ENCODE measurements at regions not wholly inside any gene's neighbourhood (a gene's known extent, or its start where the extent isn't known, plus 50 kb on each side); places are given as distances from the start of the nearest gene placed in this dataset.

DNA sequence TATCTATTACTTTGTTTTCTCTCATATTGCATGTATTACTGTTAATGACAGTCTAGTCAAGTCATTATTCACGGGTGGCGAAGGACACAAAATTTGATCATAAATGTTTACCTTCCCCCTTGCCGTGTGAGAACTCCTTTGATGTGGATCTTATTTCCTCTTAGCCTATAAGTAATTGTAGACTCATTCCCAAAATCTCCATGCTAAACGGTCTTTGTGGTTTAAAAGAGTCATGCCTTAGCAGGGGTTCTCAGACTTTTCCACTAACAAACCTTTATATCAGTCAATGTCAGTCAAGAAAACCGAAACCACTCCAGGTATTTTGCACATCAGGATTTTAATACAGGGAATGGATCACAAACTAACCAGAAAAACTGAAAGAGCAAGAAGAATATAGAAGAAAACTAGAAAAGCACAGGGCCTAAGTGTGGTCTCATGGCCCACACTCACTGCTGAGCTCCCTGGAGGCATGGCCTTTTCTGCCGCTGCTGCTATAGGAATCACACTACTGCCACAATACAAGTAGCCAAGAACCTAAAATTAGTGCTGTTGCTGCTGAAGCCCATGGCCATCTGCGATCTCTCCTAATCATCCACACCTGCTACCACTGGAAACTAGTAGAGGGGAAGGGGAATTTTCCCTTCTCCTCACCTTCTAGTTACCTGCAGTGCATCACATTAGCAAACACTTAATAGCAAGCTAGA, 186.0 kb upstream of the POU3F2 start:
- no peak for DNase-seq

DNA sequence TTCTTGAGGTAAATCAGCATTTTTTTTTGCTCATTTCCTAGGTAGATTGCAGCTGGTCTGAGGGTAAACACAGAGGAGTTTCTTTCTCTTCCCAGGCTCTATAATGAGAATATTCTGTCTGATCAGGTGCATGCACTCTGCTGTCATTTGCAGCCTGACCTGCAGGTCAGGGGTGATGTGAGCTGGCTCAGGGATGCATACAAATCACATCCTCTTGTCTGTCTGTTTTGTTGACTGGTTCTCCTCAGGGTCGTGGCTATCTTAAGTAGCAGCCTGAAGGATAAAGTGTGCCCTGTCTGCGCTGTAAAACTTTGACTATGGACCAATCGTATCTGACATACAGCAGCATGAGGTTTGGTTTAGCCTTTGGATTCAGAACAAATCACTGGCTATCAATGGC, 183.4 kb upstream of the POU3F2 start:
- no peak for DNase-seq

DNA sequence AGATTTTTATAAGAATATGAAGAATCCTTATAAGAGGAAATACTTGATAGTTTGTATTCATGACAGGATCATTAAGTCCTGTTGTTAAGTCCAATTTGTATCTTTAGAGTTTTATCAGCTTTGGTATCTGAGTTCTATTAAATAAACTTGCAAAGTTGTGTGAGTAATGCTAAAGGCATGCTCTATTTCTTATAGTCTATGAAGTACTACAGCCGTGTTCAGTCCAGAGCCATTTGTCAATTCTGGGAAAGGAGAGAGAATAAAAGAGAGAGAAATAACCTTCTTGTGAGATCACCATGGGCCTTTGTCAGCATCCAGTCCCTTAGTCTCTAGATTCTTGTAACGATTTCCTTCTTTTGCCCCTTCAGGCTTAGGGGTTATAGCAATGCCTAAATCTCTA, 181.2 kb upstream of the POU3F2 start:
- no peak for DNase-seq

DNA sequence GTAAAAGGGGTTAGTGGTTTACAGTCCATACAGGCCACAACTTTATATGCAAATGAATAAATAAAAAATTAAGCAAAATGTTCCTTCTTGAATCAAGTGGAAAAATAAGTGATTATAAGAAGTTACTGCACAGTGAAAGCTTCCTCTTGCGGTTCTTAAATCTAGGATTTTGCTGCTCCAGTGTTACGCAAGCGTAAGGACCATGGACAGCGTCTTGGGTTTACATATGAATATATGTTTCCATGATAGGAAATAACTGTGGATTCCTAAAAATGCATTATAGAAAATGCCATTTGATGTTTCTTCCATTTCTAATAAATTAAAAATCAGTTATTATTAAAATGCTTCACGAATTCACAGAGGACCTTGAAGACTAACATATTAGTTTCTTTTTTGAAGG, 176.6 kb upstream of the POU3F2 start:
- DNase-seq = no peak

DNA sequence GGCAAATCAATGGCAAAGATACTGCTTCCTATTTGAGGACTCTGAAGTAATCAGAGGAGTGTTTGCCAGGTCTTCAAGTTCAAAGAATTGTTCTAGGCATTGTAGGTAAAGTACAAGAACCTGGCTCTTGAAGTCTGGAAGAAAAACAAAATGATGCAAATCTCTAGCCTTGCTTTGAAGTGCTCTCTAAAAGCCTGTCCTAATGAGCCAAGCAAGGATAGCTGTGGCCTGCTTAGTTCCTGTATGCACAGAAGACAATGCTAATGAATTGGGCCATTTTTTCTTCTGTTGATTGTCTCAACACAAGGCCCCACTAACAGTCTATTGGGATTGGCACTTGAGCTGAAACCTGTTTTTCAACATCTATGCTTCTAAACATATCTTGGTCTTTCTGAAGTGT, 165.0 kb upstream of the POU3F2 start:
- DNase-seq = no peak

DNA sequence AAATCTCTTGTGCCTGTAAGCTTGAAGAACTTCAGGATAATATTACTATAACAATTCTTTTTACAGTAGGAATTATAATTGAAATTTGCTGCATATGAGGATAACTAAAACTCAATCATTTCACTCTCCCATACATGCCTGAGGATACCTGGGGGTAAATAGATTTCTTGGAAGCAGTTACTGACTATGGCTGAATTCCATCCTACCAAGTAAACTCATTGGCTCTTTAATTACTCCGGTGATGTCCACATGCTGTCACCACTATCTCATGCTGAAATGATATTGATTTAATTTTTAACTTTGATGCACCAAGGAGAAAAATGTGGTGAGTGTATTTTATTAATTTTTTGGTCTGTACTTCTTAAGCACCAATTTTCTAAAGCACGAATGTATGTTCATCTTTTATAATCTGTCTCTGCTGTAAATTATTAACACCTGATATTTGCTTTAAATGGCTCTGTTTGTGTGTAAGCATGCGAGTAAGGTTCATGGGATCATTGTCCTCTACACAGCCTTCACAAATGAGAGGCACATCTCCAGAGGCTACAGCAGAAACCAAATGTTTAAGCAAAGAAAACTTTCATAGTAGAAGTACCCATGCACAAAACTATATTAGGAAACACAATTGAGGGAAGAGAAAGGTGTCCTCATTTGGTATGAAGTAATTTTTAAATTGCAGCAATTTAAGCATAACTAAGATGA, 164.2 kb upstream of the POU3F2 start:
- no peak for DNase-seq

DNA sequence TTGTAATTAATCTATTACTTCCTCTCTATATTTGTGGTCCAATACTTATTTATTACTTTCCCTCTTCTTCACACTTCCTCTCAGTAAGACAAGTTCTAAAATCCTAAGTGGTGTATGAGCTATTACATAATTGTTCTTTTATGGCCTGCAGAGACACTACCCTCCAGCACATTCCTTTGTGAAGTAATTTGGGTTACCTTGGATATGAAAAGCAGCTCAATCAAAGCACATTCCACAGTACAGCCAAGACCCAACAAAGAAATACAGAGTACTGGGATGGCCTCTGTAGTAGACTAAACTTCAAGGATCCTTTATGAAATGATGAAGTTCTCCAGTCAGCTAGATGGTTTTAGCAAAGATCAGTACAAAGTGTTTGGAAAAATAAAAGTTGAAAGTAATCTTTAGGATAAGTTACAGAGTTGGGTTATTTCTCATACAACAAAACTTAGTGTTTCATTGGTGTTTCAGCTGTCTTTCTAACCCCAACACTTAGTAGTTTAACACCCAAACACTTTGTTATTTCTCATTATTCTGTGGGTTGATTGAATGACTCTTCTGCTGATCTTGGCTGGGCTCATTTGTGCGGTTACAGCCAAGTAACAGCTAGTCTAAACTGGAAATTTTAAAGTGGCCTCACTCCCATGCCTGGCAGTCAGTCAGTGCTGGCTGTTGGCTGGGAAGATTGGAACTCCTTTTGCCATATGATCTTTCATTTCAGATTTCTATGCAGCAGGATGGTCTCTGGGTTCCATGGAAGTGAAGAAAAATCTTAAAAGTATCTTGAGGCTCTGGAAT, 161.5 kb upstream of the POU3F2 start:
- DNase-seq = no peak

DNA sequence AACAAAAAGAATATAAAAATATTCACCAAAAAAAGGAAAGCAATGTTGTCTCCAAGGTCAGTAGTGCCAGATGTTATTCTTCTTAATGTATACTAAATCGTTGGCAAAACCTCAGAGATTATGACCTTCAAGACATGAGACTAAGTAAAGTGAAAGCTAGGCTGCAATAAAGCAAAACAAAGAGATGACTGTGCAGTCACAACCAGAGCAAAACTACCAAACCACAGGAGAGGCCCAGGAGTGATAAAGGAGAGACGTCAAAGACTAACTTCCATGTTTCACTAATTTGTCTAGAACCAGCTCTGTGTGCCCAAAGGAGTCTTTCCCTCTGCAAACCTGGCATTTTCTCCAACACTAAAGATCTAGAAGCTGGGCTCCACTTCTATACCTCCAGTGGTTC, 155.9 kb upstream of the POU3F2 start:
- no peak for DNase-seq

DNA sequence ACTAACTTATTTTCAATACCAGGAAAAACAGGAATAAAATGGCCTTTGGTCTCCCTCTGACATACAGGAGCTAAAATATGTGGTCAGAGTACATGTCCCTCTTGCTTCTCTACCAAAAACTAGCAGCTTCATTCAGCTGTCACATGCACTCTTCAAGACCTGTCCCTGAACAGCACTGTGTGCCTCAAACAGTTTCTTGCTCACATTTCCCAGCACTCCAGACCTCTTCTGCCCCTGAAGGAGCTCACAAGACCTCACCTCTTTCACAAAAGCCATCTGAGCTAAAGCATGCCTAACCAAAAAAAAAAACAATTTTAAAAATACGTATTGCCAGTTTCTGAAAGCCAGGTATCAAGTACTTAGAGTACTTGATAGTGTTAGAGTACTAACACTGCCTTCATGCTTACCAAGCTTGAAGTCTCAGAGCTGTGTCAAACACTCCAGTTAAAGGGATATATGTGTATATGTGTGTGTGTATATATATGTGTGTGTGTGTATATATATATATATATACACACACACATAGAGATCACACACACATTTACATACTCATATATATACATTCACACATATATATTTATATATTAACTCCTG, 148.3 kb upstream of the POU3F2 start:
- no peak for DNase-seq

DNA sequence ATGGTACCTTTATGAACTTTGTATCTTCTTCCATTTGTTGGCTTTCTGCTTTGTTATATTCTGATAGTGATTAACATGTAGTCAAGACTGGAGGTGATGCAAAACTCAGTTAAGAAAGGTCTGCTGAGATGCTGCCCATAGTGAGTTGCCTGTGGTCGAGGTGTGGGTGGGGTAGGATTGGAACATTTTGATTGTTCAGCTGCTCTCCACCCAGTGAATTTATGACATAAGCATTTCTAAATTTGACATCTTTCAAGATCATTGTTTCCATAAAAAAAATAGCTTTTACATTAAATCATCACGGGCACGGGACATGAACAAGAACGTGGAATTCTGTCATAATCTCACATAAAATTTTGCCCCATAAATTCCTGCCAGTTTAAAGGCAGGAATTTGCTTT, 146.6 kb upstream of the POU3F2 start:
- no peak for DNase-seq

DNA sequence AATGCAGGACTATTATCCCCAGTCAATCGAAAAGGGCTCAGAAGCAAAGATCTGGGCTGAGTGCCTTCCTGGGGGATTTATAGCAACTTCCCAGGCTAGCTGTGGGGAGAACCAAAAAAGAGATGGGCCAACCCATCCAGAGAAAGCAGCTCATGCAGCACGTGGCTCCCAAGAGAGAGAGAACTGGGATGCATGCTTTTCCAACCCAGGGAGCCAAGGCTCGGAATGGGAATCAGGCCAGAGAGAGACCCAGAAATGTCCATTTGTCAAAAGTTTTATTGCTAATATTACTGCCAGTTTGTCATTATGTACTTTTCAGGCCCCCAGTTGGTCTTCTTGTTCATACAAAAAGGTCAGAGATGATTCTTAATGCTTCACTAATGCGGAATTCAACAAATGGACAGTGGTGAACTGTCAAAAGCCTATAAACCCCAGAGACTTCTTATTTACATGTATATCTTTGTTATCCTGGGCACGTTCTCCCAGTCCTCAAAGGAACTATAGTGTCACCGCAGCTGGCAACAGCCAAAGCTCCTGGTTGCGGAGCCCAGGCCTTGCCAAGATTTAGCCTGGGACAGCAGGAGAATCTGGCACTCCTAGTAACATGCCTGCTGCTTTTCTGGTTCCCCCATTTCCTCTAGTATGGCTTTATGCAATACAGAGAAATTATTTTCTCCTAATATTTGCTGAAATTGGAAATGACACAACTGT, 139.1 kb upstream of the POU3F2 start:
- DNase-seq = no peak

DNA sequence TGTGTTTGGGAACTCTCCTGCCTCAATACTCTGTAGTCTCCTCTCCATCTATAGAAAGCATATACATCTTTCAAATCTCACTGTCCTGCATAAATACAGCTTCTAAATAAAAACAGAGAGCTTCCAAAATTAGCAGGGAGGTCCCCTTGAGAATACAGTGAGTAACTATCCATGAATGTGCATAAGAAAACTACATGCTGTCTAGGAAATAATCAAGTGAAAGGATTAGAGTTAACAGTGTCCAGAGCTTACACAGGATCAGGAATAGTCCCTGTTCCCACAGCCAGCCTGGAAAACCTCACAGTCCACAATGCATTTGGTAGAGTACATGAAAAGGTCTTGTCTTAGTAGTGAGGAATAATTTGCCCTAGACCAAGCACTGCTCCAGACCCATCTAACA, 123.0 kb upstream of the POU3F2 start:
- DNase-seq = no peak

DNA sequence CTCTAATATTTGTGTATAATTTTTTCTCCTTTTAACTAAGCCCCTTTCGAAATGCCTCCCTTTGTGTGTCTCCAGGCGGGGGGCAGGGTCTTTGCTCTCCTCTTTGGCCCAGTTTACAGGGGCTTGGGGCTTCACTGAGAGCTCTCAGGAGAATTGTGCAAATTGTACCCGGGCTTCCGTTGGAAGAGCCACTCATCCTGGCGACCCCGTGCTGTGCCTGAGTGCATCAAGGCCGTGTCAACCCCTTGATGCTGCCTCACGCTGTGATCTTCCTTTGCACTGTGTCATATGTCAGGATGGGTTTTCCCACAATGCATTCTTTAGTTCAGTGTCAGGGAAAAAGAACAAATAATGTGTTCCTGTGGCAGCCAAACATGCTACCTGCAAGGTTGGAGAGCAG, 118.0 kb upstream of the POU3F2 start:
- no peak for DNase-seq

DNA sequence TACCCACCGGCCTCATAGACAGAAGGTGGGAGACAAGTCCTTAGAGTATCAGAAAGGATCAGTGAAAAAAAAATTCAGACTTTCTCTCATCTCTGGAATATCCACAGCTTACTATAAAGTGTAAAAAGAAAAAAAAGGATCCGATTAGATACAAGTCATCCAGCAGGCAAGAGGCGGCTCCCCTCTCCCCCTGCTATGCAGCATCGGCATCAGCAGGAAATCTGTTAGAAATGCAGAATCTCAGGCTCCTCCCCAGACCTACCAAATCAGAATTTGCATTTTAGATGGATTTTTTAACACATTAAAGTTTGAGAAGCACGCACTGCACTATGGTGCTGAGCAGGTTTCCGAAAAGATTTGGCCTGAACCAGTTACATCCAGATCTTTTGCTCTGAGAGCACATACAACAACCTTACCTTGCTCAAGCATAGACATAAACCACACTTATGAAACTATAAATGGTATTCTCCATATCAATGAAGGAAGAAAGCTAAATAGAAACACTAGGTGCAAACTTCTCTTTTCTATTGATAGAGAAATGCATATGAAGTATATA, 117.0 kb upstream of the POU3F2 start:
- DNase-seq = no peak

DNA sequence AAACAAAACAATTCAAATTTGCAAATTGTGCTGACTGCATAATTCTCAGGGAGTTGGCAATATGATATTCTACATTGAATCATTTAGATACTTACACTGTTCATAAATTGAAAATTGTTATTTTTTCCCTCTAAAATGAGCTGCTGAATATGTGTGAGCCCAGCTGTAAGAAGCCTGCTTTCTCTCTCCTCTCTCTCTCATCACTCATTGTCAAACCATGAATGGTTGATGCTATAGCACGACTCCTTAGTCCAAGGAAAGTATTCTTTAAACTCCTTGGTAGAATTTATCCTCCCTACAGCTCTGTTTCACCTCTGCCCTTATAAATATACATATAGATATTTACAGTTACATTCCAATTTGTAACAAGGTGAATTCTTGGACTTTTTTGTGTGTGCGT, 116.4 kb upstream of the POU3F2 start:
- DNase-seq = no peak

DNA sequence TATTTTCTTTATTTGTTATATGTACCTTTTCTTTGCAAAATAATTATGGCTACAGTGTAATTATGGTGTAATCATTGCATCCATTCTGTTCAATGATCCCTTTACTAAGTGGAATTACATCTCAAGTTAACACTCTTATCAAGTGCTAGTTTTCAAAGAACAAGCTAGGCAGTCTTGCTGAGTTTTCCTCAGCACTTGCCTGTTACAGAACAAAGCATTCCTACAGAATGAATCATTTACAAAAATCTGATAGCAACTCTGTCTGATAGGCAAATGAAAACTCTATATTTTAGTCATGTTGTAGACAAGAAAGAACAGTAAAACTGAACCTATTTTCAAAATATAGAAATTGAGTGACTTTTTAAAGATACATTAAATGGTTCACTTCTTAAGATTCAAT, 109.8 kb upstream of the POU3F2 start:
- DNase-seq = no peak

DNA sequence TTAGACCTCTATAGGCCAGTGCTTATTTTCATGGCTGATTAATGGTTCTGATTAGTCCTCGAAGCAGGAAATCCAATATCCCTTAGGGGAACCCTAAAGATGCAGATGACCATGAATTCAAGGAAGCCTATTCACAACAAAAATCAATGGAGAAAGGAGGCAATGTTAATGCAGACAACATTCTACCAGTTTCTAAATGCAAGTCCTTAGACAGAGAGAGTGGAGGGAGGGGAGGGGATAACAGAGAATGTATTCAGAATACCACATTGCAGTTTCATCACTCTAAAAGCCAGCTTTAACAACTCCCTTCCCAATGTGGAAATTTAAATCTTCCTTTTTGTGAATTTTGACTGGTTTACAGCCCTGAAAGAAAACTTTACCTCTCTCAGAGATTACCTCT, 87.1 kb upstream of the POU3F2 start:
- DNase-seq = no peak

DNA sequence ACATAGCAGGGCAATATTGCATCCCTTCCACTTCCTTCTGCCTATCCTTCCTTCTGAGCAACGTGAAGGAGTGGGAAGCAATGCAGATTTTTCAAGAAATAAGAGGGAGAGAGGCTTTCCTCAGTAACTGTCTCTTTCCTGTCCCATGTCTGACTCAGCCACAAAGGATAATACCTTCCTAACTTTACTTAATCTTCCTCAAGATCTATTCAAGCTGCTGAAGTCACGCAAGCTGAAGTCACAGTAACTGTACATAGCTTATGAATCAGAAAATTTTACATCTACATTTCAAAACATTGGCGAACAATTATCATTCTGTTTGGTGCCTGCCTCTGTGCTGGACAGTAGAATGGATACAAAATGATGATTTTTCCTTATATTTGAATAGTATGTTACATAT, 86.4 kb upstream of the POU3F2 start:
- DNase-seq = no peak

DNA sequence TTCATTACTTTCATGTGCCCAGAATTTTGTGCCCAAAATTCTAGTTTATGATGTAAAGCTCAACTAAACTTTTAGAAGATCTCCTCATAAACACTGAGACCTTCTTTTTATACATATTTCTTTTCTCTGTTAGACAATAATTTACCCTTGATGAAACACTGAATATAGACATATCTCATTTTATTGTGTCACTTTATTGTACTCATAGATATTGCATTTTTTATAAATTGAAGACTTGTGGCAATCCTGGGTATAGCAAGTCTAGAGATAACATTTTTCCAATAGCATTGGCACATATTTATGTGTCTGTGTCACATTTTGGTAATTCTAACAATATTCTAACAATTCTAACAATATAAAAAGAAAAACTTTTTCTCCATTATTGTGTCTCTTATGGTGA, 74.9 kb upstream of the POU3F2 start:
- no peak for DNase-seq

DNA sequence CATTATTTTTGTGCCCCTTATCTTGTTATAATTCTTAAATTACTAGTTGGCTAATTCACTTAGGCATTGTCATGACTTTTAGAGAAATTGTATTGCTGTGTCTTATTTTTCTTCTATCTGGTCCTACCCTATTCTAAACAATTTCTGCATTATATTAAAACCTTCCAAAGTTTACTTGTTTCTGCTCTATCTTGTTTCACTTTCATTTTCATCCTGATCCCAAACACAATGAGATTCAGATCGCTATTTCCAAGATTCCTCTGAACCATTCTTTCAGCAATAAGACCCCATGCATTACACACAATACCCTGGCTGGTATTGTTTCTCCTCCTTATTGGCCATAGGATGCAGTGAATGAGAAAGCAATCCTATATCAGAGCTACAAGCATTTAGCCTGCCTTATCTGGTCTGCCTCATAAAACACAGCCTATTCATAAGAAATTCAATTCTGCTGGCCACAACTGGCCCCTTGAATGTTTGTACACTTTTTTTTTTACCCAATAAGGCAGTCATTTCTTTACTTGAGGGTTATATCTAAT, 69.9 kb upstream of the POU3F2 start:
- DNase-seq = no peak

DNA sequence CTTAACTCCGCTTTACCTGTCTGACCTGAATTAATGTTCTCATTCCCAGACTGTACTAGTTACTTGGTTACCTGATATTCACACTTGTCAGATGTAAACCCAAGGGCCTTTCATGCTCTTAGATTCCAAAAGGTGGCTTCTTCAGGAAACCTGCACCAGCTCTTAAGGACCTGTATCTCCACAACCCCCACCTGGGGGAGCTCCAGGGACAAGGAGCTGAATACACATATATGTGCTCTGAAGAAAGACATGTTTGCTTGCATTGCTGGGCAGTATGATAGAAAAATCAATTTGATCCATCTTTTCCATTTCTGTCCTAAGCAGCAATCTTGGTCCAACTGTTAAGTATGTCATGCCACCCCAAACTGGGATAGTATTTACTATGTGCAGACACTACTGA, 64.8 kb upstream of the POU3F2 start:
- no peak for DNase-seq

DNA sequence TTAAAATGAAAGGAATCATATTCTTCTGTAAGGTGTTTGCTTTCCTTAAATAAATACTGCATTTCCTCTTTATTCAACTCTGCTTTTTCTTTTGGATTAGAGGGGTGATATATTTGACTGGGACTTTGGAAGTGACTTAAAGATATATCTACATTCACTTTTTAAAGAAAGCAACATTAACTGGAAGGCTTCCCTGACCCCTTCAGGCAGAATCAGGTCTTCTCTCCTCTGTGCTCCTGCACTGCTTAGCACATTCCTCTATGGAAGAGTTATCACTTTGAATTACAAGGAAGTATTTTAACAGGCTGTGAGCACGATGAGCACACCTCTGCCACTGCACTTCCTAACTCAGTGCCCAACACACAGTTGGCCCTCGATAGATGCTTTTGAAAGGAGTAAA, 59.2 kb upstream of the POU3F2 start:
- DNase-seq = no peak

DNA sequence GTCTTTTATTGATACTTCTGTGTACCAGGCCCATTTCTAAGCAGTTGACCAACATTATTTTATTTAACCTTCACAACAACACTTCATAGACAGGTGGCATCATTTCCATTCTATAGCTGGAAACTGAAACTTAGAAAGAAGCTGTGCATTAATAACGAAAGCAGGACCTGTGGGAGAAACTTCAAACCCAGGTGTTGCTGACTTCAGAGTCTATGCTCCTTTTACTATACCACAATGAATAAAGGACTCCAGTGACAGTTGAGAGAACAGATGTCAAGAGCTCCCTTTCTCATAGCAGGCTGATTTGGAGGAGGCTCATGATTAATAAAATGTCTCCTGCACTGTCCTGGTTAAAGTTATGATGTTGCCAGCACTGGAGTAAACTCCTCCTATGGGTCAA, 56.6 kb upstream of the POU3F2 start:
- DNase-seq = no peak
